ENCODE measurements at regions not wholly inside any gene's neighbourhood (a gene's known extent, or its start where the extent isn't known, plus 50 kb on each side); places are given as distances from the start of the nearest gene placed in this dataset.

DNA sequence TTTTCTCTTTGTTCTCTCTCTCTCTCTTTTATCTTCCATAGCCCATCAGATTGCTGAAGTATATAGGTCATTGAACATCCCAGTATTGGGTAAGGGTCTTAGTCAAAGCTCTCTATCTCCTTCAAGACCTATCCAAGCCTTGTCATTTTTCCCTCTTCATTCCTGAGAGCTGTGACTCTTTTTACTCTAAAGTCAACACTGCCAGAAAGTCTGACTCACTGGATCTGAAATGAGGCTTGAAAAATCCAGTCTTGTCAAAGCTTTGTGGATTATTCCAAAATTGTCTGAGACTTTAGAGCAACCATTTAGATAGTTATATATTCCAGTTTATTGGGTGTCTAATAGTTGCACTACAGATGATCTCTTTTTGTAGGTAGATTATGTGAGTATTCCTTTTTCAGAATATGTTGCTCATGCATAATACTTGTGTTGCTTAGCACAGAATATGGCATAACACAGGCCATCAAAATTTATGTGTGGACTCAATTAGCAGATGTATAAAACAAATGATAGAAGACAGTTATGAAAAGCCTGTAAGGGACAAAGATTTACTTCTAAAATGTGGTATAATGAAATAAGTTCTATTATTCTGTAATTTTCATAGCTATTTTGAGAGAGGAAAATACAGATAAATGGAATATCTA lies 389.3 kb upstream of the PCDH9 start:
- DNase-seq (no peak), ATAC-seq (no peak)
- Histone ChIP-seq H3K27me3 (no peaks in the 10 kb centered on the region), H3K27ac (no peak overlapping the region), H3K4me1 (no peaks in the 10 kb centered on the region), H3K36me3 (no peaks in the 10 kb centered on the region), H3K4me3 (no peak overlapping the region), H3K9me3 (no peaks in the 10 kb centered on the region)
- intact Hi-C loops (cut with DNase I): no loop called here
- TF ChIP-seq, protein P1, sequence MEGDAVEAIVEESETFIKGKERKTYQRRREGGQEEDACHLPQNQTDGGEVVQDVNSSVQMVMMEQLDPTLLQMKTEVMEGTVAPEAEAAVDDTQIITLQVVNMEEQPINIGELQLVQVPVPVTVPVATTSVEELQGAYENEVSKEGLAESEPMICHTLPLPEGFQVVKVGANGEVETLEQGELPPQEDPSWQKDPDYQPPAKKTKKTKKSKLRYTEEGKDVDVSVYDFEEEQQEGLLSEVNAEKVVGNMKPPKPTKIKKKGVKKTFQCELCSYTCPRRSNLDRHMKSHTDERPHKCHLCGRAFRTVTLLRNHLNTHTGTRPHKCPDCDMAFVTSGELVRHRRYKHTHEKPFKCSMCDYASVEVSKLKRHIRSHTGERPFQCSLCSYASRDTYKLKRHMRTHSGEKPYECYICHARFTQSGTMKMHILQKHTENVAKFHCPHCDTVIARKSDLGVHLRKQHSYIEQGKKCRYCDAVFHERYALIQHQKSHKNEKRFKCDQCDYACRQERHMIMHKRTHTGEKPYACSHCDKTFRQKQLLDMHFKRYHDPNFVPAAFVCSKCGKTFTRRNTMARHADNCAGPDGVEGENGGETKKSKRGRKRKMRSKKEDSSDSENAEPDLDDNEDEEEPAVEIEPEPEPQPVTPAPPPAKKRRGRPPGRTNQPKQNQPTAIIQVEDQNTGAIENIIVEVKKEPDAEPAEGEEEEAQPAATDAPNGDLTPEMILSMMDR (IDR thresholded peaks at IDR 0.05): no peak
- TF ChIP-seq POLR2A (IDR thresholded peaks at IDR 0.05): no peak

DNA sequence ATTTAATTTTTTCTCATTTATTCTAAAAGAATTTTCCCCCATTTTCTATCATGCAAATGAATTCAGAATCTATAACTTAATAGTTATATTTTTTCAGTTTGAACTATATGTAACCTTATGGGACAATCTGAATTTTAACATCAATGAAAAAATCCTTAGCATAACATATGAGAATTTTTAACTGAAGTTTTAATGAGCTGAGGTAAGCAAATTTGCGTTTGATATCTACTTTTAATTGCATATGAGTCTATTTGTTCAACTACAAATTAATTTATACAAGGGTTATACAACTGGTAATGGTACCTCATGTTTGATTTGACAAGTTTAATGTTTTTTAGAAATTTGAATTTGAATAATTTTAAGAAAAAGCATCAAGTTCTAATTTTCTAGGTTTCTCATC lies 384.4 kb upstream of the PCDH9 start:
- Histone ChIP-seq H3K4me3 (no peak overlapping the region), H3K9me3 (no peaks in the 10 kb centered on the region), H3K27ac (no peak overlapping the region), H3K27me3 (no peaks in the 10 kb centered on the region), H3K4me1 (no peaks in the 10 kb centered on the region), H3K36me3 (no peaks in the 10 kb centered on the region)
- DNase-seq (no peak), ATAC-seq (no peak)
- no peak for TF ChIP-seq POLR2A (IDR thresholded peaks at IDR 0.05)
- TF ChIP-seq, protein P1 (IDR thresholded peaks at IDR 0.05): no peak
- WGBS, 4 donors: 85 to 90% (median 88%) methylated on average over 1 of the region's 1 CpG
- intact Hi-C loops (cut with DNase I): no loop called here

DNA sequence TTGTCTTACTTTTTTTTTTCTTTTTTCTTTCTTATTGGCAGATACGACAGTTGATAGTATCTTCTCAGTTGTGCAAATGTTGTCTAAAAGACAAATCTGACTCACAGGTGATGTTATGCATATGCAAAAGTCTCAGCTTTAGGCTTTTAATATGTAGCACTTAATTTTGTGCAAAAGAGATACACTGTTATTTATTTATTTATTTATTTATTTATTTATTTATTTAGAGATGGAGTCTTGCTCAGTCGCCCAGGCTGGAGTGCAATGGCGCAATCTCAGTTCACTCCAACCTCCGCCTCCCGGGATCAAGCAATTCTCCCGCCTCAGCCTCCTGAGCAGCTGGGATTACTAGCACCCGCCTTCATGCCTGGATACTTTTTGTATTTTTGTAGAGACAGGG lies 383.9 kb upstream of the PCDH9 start:
- no peak for TF ChIP-seq POLR2A (IDR thresholded peaks at IDR 0.05)
- TF ChIP-seq, protein P1 (IDR thresholded peaks at IDR 0.05): no peak
- WGBS, 4 donors: 94 to 95% (median 94%) methylated on average over 7 of the region's 7 CpGs
- H3K9me3 ChIP-seq: no peaks in the 10 kb centered on the region

DNA sequence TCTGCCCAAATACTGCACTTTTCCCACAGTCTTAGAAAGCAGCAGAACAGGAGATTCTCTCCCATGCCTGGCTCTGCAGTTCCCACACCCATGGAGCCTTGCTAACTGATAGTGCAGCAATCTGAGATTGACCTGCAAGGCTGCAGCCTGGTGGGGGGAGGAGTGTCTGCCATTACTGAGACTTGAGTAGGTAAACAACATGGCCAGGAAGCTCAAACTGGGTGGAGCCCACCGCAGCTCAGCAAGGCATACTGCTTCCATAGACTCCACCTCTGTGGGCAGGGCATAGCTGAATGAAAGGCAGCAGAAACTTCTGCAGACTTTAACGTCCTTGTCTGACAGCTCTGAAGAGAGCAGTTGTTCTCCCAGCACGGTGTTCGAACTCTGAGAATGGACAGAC lies 358.5 kb upstream of the PCDH9 start:
- Histone ChIP-seq H3K27me3 (no peaks in the 10 kb centered on the region), H3K4me1 (no peaks in the 10 kb centered on the region), H3K4me3 (no peak overlapping the region), H3K9me3 (peaks cover 0 to 18% (median 0%) of the 10 kb centered on the region in 12 donors), H3K27ac (no peak overlapping the region), H3K36me3 (no peaks in the 10 kb centered on the region)
- 67 to 80% (median 75%) methylated on average over 1 to 4 of the region's 4 CpGs for WGBS, 4 donors
- intact Hi-C loops (cut with DNase I): no loop called here
- no peak for DNase-seq
- ATAC-seq: no peak
- TF ChIP-seq, protein P1 (IDR thresholded peaks at IDR 0.05): no peak
- no peak for TF ChIP-seq POLR2A (IDR thresholded peaks at IDR 0.05)

More for the DNA sequence above, 383.9 kb upstream of the PCDH9 start:
- ATAC-seq (no peak), DNase-seq (no peak)
- Histone ChIP-seq H3K4me1 (no peaks in the 10 kb centered on the region), H3K27ac (no peak overlapping the region), H3K4me3 (no peak overlapping the region), H3K27me3 (no peaks in the 10 kb centered on the region), H3K36me3 (no peaks in the 10 kb centered on the region)
- intact Hi-C loops (cut with DNase I): no loop called here

Measured in heart left ventricle (tissue), 16 donors.